ENCODE measurements at regions not wholly inside any gene's neighbourhood (a gene's known extent, or its start where the extent isn't known, plus 50 kb on each side); places are given as distances from the start of the nearest gene placed in this dataset.
"Not testable (repeated sequence)": the region's sequence is repeated elsewhere in the genome, so short reads cannot be mapped to it uniquely, and the experiment has no call there.

DNA sequence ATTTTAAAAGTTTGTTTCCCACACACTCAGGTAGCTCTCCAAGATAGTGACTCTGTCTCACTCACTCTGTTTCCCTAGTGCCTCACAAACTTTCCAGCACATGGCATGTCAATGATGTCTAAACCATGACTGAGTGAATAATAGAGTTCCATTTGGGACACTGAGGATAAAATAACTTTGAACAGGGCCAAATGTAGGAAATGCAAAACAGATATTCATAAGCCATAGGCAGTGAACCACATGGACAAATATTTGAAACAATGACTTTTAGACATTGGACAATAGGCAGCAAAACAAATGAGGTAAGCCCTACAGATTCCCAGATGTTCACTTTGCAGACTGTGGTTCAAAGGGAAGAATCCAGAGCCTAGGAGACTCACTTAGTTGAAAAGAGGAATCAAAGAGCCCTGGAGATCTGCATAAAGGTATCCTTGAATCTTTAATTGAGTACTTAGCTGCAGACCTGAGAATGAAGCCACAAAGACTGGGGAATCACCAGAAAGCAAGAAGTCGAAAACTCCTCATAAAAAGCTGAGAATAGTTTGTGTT, 173.3 kb downstream of the FAM76B start:
- no peak overlapping the region for H3K4me3 ChIP-seq (ENCODE audit: low read length)
- no peak for DNase-seq (ENCODE audit: low read depth)
- TF ChIP-seq, protein P1, sequence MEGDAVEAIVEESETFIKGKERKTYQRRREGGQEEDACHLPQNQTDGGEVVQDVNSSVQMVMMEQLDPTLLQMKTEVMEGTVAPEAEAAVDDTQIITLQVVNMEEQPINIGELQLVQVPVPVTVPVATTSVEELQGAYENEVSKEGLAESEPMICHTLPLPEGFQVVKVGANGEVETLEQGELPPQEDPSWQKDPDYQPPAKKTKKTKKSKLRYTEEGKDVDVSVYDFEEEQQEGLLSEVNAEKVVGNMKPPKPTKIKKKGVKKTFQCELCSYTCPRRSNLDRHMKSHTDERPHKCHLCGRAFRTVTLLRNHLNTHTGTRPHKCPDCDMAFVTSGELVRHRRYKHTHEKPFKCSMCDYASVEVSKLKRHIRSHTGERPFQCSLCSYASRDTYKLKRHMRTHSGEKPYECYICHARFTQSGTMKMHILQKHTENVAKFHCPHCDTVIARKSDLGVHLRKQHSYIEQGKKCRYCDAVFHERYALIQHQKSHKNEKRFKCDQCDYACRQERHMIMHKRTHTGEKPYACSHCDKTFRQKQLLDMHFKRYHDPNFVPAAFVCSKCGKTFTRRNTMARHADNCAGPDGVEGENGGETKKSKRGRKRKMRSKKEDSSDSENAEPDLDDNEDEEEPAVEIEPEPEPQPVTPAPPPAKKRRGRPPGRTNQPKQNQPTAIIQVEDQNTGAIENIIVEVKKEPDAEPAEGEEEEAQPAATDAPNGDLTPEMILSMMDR (conservative IDR thresholded peaks at IDR 0.05; ENCODE audit: low read length): no peak

DNA sequence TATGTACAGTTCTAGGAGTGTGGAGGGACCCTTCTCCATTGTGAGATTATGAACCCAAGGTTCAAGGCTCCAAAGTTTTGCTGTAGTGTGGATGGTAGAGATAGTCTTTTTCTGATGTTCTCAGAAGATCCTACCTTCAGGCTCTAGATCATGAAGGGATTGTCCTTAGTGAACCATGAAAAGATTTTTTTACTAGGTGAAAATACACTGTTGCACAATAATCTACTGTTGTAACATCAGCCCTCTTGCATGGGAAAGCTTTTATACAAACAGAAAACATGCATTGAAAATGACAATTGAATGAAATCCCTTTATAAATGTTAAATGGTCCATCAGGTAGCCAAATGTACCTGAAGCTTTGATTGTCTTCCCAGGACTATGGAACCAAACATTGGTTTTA, 177.8 kb downstream of the FAM76B start:
- no peak for DNase-seq (ENCODE audit: low read depth)
- H3K4me3 ChIP-seq (ENCODE audit: low read length): no peak overlapping the region
- TF ChIP-seq, protein P1 (conservative IDR thresholded peaks at IDR 0.05; ENCODE audit: low read length): no peak

DNA sequence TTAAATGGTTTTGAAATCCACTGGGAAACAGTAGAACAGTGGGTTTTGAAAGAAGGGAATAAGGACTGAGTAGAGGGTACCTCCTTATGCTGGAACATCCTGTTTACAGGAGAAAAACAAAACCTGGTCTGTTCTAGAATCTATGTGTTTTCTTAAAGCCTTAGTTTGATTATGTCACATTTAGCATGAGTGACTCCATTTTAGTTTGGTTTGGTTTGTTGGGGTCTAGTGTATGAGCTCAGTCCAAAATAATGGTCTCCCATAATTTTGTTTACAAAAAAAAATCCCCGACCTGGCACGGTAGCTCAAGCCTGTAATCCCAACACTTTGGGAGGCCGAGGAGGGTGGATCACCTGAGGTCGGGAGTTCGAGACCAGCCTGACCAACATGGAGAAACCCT, 179.4 kb downstream of the FAM76B start:
- not testable (repeated sequence) for DNase-seq (ENCODE audit: low read depth); H3K4me3 ChIP-seq (ENCODE audit: low read length)

DNA sequence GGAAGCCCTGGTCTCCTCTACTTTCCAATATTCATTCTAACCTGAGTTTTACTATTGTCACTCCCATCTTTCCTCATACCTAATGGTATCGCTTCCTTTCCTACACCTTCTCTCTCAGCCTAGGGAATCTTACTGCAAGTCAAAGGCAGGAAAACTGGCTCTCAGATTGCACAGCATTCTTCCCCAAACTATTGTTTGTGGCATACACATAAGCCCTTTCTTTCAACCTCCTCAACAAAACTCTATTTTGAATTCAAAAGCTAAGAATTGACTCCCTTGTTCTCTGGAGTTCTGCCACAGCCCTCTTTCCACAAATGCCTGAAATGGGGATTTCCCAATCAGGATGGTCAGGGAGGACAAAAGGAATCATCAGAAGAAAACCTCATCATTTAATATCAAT, 181.5 kb downstream of the FAM76B start:
- H3K4me3 ChIP-seq (ENCODE audit: low read length): no peak overlapping the region
- TF ChIP-seq, protein P1 (conservative IDR thresholded peaks at IDR 0.05; ENCODE audit: low read length): no peak
- DNase-seq (ENCODE audit: low read depth): peak; percentile 8

DNA sequence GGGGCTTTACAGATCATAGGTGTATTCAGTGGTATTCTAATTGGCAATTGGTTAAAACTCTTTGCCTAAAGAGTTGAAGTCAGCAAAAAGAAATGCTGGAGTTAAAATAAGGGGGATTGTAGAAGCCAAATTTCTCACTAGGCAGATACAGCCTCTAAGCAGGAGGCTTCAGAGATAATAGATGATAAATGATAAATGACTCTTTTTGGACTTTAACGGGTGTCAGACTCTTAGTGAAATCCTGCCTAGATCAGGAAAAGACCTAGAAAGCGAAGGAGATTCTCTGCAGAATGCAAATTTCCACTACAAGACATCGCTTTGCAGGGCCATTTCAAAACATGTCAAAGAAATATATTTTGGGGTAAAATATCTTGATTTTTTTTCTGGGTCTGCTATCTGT, 182.8 kb downstream of the FAM76B start:
- H3K4me3 ChIP-seq (ENCODE audit: low read length): no peak overlapping the region
- TF ChIP-seq, protein P1 (conservative IDR thresholded peaks at IDR 0.05; ENCODE audit: low read length): no peak
- DNase-seq (ENCODE audit: low read depth): no peak

DNA sequence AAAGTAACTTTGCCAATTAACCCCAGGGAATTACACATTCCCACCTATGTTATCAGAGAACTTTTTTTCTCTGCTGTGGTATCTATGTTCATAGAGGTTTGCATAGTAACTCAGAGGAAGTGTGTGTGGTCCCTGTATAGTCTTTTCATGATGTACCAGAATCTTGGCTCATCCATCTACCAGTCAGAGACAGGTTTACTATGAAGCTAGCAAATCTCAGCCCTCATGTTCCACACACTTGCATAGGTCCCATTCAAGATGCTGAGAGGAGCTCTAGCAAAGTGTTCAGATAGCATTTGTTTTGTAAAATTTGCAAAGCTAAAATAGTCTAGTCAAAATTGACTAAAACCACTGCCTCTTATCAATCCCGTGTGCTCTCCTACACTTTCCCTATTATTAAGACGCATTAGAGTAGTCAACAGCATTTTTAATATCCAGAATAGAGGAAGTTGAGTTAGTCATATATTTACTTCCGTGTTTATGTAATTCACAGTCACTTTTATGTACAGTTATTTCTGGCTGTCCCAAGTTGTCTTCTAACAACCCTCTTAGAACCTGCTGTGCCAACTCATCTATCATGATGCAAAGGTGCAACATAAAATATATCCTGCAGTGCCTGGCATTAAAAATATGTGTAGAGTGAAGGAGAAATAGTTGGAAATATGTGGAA, 184.2 kb downstream of the FAM76B start:
- TF ChIP-seq, protein P1 (conservative IDR thresholded peaks at IDR 0.05; ENCODE audit: low read length): no peak
- no peak for DNase-seq (ENCODE audit: low read depth)

DNA sequence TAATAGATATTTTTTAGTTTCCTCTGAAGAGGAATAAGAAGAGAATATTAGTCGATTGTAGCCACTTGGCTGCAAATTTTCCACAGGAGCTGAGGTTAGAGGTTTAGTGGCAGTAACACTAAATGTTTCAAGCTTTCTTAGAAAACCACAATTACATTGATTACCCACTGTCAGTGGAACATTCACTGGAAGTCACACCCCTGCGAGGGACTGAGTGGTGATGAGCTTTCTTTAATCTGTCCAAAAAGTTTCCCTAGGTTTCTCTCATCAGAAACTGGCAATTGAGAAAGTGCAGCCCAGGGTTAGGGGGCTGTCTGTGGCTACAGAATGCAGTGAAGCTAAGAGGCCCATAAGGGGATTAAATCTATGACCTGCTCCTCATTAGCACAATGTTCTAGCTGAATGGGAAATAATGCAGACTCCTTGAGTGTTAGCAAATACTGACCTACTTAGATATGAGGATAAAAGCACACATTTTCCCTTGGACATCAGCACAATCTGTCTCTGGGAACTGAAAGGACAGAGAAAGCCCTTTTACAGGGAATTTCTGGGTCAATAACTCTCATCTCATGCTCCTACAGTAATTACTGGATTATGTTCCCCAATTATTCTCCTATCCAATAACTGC, 189.5 kb downstream of the FAM76B start:
- TF ChIP-seq, protein P1 (conservative IDR thresholded peaks at IDR 0.05; ENCODE audit: low read length): no peak
- H3K4me3 ChIP-seq (ENCODE audit: low read length): no peak overlapping the region
- DNase-seq (ENCODE audit: low read depth): no peak

More for the DNA sequence above, 184.2 kb downstream of the FAM76B start:
- no peak overlapping the region for H3K4me3 ChIP-seq (ENCODE audit: low read length)
